ENCODE measurements at regions not wholly inside any gene's neighbourhood (a gene's known extent, or its start where the extent isn't known, plus 50 kb on each side); places are given as distances from the start of the nearest gene placed in this dataset.

- Histone ChIP-seq H3K4me2 (ENCODE audit: low read depth, low read length, poor library complexity, severe bottlenecking) (no peak overlapping the region), H3F3A (ENCODE audit: insufficient read depth) (no peaks in the 10 kb centered on the region), H3K9me3 (ENCODE audit: insufficient read depth, low read length) (no peaks in the 10 kb centered on the region), H3K9ac (ENCODE audit: low read length) (no peak overlapping the region), H3K36me3 (ENCODE audit: low read length) (no peaks in the 10 kb centered on the region), H3K27ac (ENCODE audit: low read depth, low read length) (no peak overlapping the region), H2AFZ (ENCODE audit: low read depth, low read length, severe bottlenecking) (no peak overlapping the region), H4K20me1 (ENCODE audit: low read depth, low read length) (no peaks in the 10 kb centered on the region), H3K9me2 (replicated peaks; ENCODE audit: insufficient read depth, low read length) (no peaks in the 10 kb centered on the region), H3K27me3 (ENCODE audit: low read length) (no peaks in the 10 kb centered on the region), H3K4me3 (ENCODE audit: insufficient read depth, low read length, poor library complexity, severe bottlenecking) (no peak overlapping the region), H3K79me2 (ENCODE audit: insufficient read depth, low read length) (no peaks in the 10 kb centered on the region)
- TF ChIP-seq, protein P1, sequence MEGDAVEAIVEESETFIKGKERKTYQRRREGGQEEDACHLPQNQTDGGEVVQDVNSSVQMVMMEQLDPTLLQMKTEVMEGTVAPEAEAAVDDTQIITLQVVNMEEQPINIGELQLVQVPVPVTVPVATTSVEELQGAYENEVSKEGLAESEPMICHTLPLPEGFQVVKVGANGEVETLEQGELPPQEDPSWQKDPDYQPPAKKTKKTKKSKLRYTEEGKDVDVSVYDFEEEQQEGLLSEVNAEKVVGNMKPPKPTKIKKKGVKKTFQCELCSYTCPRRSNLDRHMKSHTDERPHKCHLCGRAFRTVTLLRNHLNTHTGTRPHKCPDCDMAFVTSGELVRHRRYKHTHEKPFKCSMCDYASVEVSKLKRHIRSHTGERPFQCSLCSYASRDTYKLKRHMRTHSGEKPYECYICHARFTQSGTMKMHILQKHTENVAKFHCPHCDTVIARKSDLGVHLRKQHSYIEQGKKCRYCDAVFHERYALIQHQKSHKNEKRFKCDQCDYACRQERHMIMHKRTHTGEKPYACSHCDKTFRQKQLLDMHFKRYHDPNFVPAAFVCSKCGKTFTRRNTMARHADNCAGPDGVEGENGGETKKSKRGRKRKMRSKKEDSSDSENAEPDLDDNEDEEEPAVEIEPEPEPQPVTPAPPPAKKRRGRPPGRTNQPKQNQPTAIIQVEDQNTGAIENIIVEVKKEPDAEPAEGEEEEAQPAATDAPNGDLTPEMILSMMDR (IDR thresholded peaks at IDR 0.05; ENCODE audit: insufficient read depth, low read length, poor library complexity, severe bottlenecking), result no peak
- TF ChIP-seq EZH2phosphoT487 (conservative IDR thresholded peaks at IDR 0.05; ENCODE audit: low read length), result no peak
These were observed 316.5 kb downstream of the CCDC85A start for GRCh38 chr2:56500317-56500716.

DNA sequence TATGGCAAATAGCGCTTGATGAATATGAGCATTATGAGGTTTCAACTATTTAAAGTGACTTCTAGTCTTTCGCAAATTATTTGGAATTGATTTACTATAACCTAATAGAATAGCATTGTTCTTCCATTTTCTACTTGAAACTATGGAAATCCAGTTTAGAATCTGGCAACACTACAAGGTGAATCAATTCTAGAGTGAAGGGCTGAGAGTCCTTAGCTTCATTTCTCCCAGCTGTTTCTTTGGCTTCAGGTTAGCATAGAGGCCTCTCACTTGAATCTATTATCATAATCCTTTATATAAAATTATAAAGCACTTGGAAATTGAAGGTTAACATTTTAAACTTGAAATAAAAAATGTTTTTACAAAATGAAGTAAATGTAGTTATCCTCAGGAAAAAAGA is 318.8 kb downstream of the CCDC85A start:
- no peak overlapping the region for H3K9ac ChIP-seq (ENCODE audit: low read length)

DNA sequence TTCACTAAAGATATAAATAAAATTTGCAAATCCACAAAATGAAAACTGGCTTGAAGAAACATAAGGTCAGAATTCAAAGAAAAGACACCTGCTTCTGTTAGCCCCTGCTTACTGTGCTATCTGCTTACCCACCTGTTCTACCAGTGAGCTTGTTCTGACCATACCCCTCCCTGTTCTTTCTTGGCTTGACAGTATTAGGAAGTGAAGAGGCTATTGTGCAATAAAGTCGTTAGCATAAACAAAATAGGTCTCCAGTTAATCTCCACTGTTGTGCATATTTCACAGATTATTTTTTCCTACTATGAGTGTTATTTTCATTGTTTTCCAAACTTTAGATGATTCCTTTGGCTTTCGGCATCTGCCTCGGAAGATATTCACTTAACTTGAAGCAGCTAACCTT is 322.1 kb downstream of the CCDC85A start:
- Histone ChIP-seq H3K27ac (ENCODE audit: low read depth, low read length) (no peak overlapping the region), H3K27me3 (ENCODE audit: low read length) (no peaks in the 10 kb centered on the region), H3K4me2 (ENCODE audit: low read depth, low read length, poor library complexity, severe bottlenecking) (no peak overlapping the region), H3K79me2 (ENCODE audit: insufficient read depth, low read length) (no peaks in the 10 kb centered on the region), H2AFZ (ENCODE audit: low read depth, low read length, severe bottlenecking) (no peak overlapping the region), H3K9me2 (replicated peaks; ENCODE audit: insufficient read depth, low read length) (no peaks in the 10 kb centered on the region), H3K4me3 (ENCODE audit: insufficient read depth, low read length, poor library complexity, severe bottlenecking) (no peak overlapping the region), H4K20me1 (ENCODE audit: low read depth, low read length) (no peaks in the 10 kb centered on the region), H3F3A (ENCODE audit: insufficient read depth) (no peaks in the 10 kb centered on the region), H3K9me3 (ENCODE audit: insufficient read depth, low read length) (no peaks in the 10 kb centered on the region), H3K36me3 (ENCODE audit: low read length) (no peaks in the 10 kb centered on the region), H3K9ac (ENCODE audit: low read length) (no peak overlapping the region)
- TF ChIP-seq, protein P1 (IDR thresholded peaks at IDR 0.05; ENCODE audit: insufficient read depth, low read length, poor library complexity, severe bottlenecking), result no peak
- no peak for TF ChIP-seq EZH2phosphoT487 (conservative IDR thresholded peaks at IDR 0.05; ENCODE audit: low read length)

More for the DNA sequence above, 318.8 kb downstream of the CCDC85A start:
- H3K79me2 ChIP-seq (ENCODE audit: insufficient read depth, low read length), result no peaks in the 10 kb centered on the region
- H3K9me2 ChIP-seq (replicated peaks; ENCODE audit: insufficient read depth, low read length), result no peaks in the 10 kb centered on the region
- H2AFZ ChIP-seq (ENCODE audit: low read depth, low read length, severe bottlenecking), result no peak overlapping the region
- no peak overlapping the region for H3K4me3 ChIP-seq (ENCODE audit: insufficient read depth, low read length, poor library complexity, severe bottlenecking)
- no peaks in the 10 kb centered on the region for H3K9me3 ChIP-seq (ENCODE audit: insufficient read depth, low read length)
- H3F3A ChIP-seq (ENCODE audit: insufficient read depth), result no peaks in the 10 kb centered on the region
- TF ChIP-seq, protein P1 (IDR thresholded peaks at IDR 0.05; ENCODE audit: insufficient read depth, low read length, poor library complexity, severe bottlenecking), result no peak
- TF ChIP-seq EZH2phosphoT487 (conservative IDR thresholded peaks at IDR 0.05; ENCODE audit: low read length), result no peak
- H3K27ac ChIP-seq (ENCODE audit: low read depth, low read length), result no peak overlapping the region
- H4K20me1 ChIP-seq (ENCODE audit: low read depth, low read length), result no peaks in the 10 kb centered on the region
- H3K27me3 ChIP-seq (ENCODE audit: low read length), result no peaks in the 10 kb centered on the region
- no peaks in the 10 kb centered on the region for H3K36me3 ChIP-seq (ENCODE audit: low read length)
- H3K4me2 ChIP-seq (ENCODE audit: low read depth, low read length, poor library complexity, severe bottlenecking), result no peak overlapping the region

Measured in SU-DHL-6 (cell line).